Smooth muscle cell (in vitro differentiated cells): ENCODE measurements at regions not wholly inside any gene's neighbourhood (a gene's known extent, or its start where the extent isn't known, plus 50 kb on each side); places are given as distances from the start of the nearest gene placed in this dataset.

Experiments used
- DNase-seq: peaks from one replicate; lab custom pipeline; 2025; ENCODE audit not compliant: unreplicated experiment; lab: John Stamatoyannopoulos, UW
- H2AFZ ChIP-seq: fragments of 200-600 bp; sonication (generic); 2 replicates; pipeline ENCODE4 v1.6.0; 2016; ENCODE audit warnings: antibody characterized with exemption, low read depth, mild to moderate bottlenecking
- H3F3A ChIP-seq: fragments of 200-600 bp; sonication (generic); 2 replicates; pipeline ENCODE4 v1.6.0; 2017; ENCODE audit warnings: antibody characterized with exemption, low read depth
- H3K27ac ChIP-seq: fragments of 200-600 bp; sonication (generic); 2 replicates; pipeline ENCODE4 v1.5.1; 2016; ENCODE audit warnings: low read depth, mild to moderate bottlenecking
- H3K27me3 ChIP-seq: fragments of 200-600 bp; sonication (generic); 2 replicates; pipeline ENCODE4 v1.6.1; 2016; ENCODE audit warnings: low read depth, mild to moderate bottlenecking
- H3K36me3 ChIP-seq: fragments of 200-600 bp; sonication (generic); 2 replicates; pipeline ENCODE4 v1.5.1; 2016; ENCODE audit warnings: low read depth
- H3K4me1 ChIP-seq: fragments of 200-600 bp; sonication (generic); 2 replicates; pipeline ENCODE4 v1.5.1; 2016; ENCODE audit warnings: low read depth
- H3K4me2 ChIP-seq: fragments of 200-600 bp; sonication (generic); 2 replicates; pipeline ENCODE4 v1.6.0; 2016; ENCODE audit warnings: mild to moderate bottlenecking
- H3K4me3 ChIP-seq: fragments of 200-600 bp; sonication (generic); 2 replicates; pipeline ENCODE4 v1.5.1; 2016; ENCODE audit warnings: mild to moderate bottlenecking
- H3K79me2 ChIP-seq: fragments of 200-600 bp; sonication (generic); 2 replicates; pipeline ENCODE4 v1.6.0; 2016; ENCODE audit warnings: low read depth, mild to moderate bottlenecking
- H3K9ac ChIP-seq: fragments of 200-600 bp; sonication (generic); 2 replicates; pipeline ENCODE4 v1.6.0; 2016; ENCODE audit warnings: low read depth
- H3K9me3 ChIP-seq: fragments of 200-600 bp; sonication (generic); replicated peaks from 2 replicates; pipeline ENCODE4 v1.5.1; 2016; ENCODE audit warnings: low read depth
- H4K20me1 ChIP-seq: fragments of 200-600 bp; sonication (generic); 2 replicates; pipeline ENCODE4 v1.6.0; 2016; ENCODE audit warnings: low read depth
- CTCF ChIP-seq: fragments of 200-600 bp; sonication (generic); IDR thresholded peaks from 2 replicates; pipeline ENCODE4 v1.5.1; 2017; ENCODE audit warnings: borderline replicate concordance, mild to moderate bottlenecking, antibody characterized with exemption; ENCODE audit not compliant: insufficient read depth, poor library complexity, severe bottlenecking
- WGBS: methylation state at CpG from one replicate; pipeline ENCODE4 v1.1.7; 2016; ENCODE audit warnings: low lambda C conversion rate; 5-methylcytosine and 5-hydroxymethylcytosine counted together

- Histone ChIP-seq H3K9me3 (no peaks in the 10 kb centered on the region), H3K27me3 (peaks cover 16% of the 10 kb centered on the region), H3F3A (no peaks in the 10 kb centered on the region), H3K4me1 (peaks cover 17% of the 10 kb centered on the region), H2AFZ (no peak overlapping the region), H4K20me1 (no peaks in the 10 kb centered on the region), H3K27ac (no peak overlapping the region), H3K4me3 (no peak overlapping the region), H3K79me2 (no peaks in the 10 kb centered on the region), H3K36me3 (no peaks in the 10 kb centered on the region), H3K4me2 (no peak overlapping the region), H3K9ac (no peak overlapping the region)
- DNase-seq = no peak
- no peak for TF ChIP-seq CTCF
- WGBS = 74% methylated on average over 7 of the region's 7 CpGs
Measured at GRCh38 chr15:95887666-95888390, 442.7 kb upstream of the NR2F2 start.

GRCh38 chr15:95888762-95889161 lies 441.7 kb upstream of the NR2F2 start:
- H3K4me2 ChIP-seq = no peak overlapping the region
- no peak for DNase-seq
- H3K36me3 ChIP-seq = no peaks in the 10 kb centered on the region
- H4K20me1 ChIP-seq = no peaks in the 10 kb centered on the region
- H3K79me2 ChIP-seq = no peaks in the 10 kb centered on the region
- no peaks in the 10 kb centered on the region for H3F3A ChIP-seq
- H3K9me3 ChIP-seq = no peaks in the 10 kb centered on the region
- H3K4me3 ChIP-seq = no peak overlapping the region
- H3K9ac ChIP-seq = no peak overlapping the region
- peaks cover 12% of the 10 kb centered on the region for H3K4me1 ChIP-seq
- WGBS = 87% methylated on average over 1 of the region's 1 CpG
- TF ChIP-seq CTCF = no peak
- H3K27ac ChIP-seq = no peak overlapping the region
- peaks cover 16% of the 10 kb centered on the region for H3K27me3 ChIP-seq
- no peak overlapping the region for H2AFZ ChIP-seq

GRCh38 chr15:95894407-95894956 lies 436.0 kb upstream of the NR2F2 start:
- peaks cover 10% of the 10 kb centered on the region for H3K27me3 ChIP-seq
- H3K9me3 ChIP-seq = no peaks in the 10 kb centered on the region
- no peak for DNase-seq
- H3K4me2 ChIP-seq = no peak overlapping the region
- no peaks in the 10 kb centered on the region for H4K20me1 ChIP-seq
- no peaks in the 10 kb centered on the region for H3K36me3 ChIP-seq
- no peak overlapping the region for H3K4me3 ChIP-seq
- WGBS = 65% methylated on average over 2 of the region's 2 CpGs
- no peak overlapping the region for H3K9ac ChIP-seq
- no peaks in the 10 kb centered on the region for H3F3A ChIP-seq
- no peaks in the 10 kb centered on the region for H3K4me1 ChIP-seq
- no peak overlapping the region for H2AFZ ChIP-seq
- no peak for TF ChIP-seq CTCF
- no peaks in the 10 kb centered on the region for H3K79me2 ChIP-seq
- no peak overlapping the region for H3K27ac ChIP-seq

GRCh38 chr15:95895508-95895907 lies 435.0 kb upstream of the NR2F2 start:
- no peak overlapping the region for H2AFZ ChIP-seq
- H3K79me2 ChIP-seq = no peaks in the 10 kb centered on the region
- no peak overlapping the region for H3K9ac ChIP-seq
- no peaks in the 10 kb centered on the region for H4K20me1 ChIP-seq
- H3K4me1 ChIP-seq = no peaks in the 10 kb centered on the region
- H3K9me3 ChIP-seq = no peaks in the 10 kb centered on the region
- H3K27me3 ChIP-seq = peaks cover 6% of the 10 kb centered on the region
- H3K36me3 ChIP-seq = no peaks in the 10 kb centered on the region
- no peak overlapping the region for H3K27ac ChIP-seq
- no peak for DNase-seq
- no peaks in the 10 kb centered on the region for H3F3A ChIP-seq
- no peak overlapping the region for H3K4me2 ChIP-seq
- no peak overlapping the region for H3K4me3 ChIP-seq
- TF ChIP-seq CTCF = no peak
